ENCODE measurements at regions not wholly inside any gene's neighbourhood (a gene's known extent, or its start where the extent isn't known, plus 50 kb on each side); places are given as distances from the start of the nearest gene placed in this dataset.

DNA sequence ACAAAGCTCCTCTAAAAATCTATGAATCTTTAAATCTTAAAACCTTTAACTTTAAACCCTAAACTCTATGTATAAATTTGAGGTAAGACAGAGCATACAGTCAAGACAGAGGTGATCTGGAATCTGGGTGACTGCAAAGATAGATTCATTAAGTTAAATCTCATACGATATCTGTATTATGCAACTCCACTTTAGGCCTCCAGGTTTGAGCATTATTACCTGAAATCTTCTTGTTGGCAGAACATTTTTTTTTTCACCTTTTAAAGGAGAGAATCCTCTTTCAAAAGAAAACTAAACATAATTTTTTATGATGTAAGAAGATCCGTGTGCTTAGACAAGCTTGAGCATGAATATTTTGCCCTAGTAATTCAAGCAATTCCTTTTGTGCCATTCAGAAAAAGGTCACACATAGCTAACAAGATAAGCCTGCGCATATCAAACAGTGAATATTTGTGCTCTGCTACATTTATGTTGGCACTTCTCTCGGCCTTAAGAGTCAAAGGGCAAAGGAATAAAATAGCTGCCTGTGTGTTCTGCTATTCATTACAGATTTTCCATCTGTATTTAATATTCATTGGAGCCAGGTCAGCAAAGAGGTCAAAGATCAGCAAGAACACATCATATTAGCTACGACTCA is 163.3 kb downstream of the TMTC3 start:
- TF ChIP-seq, protein P1, sequence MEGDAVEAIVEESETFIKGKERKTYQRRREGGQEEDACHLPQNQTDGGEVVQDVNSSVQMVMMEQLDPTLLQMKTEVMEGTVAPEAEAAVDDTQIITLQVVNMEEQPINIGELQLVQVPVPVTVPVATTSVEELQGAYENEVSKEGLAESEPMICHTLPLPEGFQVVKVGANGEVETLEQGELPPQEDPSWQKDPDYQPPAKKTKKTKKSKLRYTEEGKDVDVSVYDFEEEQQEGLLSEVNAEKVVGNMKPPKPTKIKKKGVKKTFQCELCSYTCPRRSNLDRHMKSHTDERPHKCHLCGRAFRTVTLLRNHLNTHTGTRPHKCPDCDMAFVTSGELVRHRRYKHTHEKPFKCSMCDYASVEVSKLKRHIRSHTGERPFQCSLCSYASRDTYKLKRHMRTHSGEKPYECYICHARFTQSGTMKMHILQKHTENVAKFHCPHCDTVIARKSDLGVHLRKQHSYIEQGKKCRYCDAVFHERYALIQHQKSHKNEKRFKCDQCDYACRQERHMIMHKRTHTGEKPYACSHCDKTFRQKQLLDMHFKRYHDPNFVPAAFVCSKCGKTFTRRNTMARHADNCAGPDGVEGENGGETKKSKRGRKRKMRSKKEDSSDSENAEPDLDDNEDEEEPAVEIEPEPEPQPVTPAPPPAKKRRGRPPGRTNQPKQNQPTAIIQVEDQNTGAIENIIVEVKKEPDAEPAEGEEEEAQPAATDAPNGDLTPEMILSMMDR (IDR thresholded peaks at IDR 0.05): no peak
- no peak for TF ChIP-seq POLR2A (IDR thresholded peaks at IDR 0.05)
